ENCODE measurements at regions not wholly inside any gene's neighbourhood (a gene's known extent, or its start where the extent isn't known, plus 50 kb on each side); places are given as distances from the start of the nearest gene placed in this dataset.
"Not testable (repeated sequence)": the region's sequence is repeated elsewhere in the genome, so short reads cannot be mapped to it uniquely, and the experiment has no call there.

GRCh38 chr17:47057830-47058229 lies 78.8 kb upstream of the RPRML start:
- no peak for DNase-seq
- TF ChIP-seq CTCF (IDR thresholded peaks at IDR 0.05) (no peak), POLR2A (IDR thresholded peaks at IDR 0.05) (no peak)
- no peaks in the 10 kb centered on the region for H3K27me3 ChIP-seq
- no peaks in the 10 kb centered on the region for H3K9me3 ChIP-seq
- no peak overlapping the region for H3K27ac ChIP-seq
- 78 to 81% methylated on average over 5 of the region's 5 CpGs for WGBS, 2 donors
- peaks cover 9 to 12% of the 10 kb centered on the region in 2 donors for H3K36me3 ChIP-seq
- H3K4me3 ChIP-seq (replicated peaks in 1 of 3): no peak overlapping the region
- no peaks in the 10 kb centered on the region for H3K4me1 ChIP-seq
- intact Hi-C loops (cut with DNase I): no loop called here

- H3K4me3 ChIP-seq (replicated peaks in 1 of 3); H3K27ac ChIP-seq; intact Hi-C loops (cut with DNase I); DNase-seq; H3K27me3 ChIP-seq; H3K9me3 ChIP-seq; H3K4me1 ChIP-seq: not testable (repeated sequence)
- 100% methylated on average over 6 of the region's 31 CpGs; no CpG with 5 or more reads in 1 of the 2 donors for WGBS, 2 donors
- H3K36me3 ChIP-seq: peaks cover 9 to 12% of the 10 kb centered on the region in 2 donors
Observed at GRCh38 chr17:47057279-47057678, 78.2 kb upstream of the RPRML start.

- H3K4me3 ChIP-seq (replicated peaks in 1 of 3); H3K9me3 ChIP-seq; H3K27ac ChIP-seq; H3K27me3 ChIP-seq; H3K4me1 ChIP-seq; DNase-seq; intact Hi-C loops (cut with DNase I): not testable (repeated sequence)
- 94 to 95% methylated on average over 9 of the region's 9 CpGs for WGBS, 2 donors
- H3K36me3 ChIP-seq: peaks cover 9 to 12% of the 10 kb centered on the region in 2 donors
Observed at GRCh38 chr17:47056687-47057086, 77.6 kb upstream of the RPRML start.
